MM.1S (cell line): ENCODE measurements at regions not wholly inside any gene's neighbourhood (a gene's known extent, or its start where the extent isn't known, plus 50 kb on each side); places are given as distances from the start of the nearest gene placed in this dataset.

ENCODE experiments used
- DNase-seq: peaks from one replicate; pipeline ENCODE4 v3.0.0-alpha.2; 2015
- H2AFZ ChIP-seq: fragments of 300-600 bp; sonication (generic); 2 replicates; pipeline ENCODE4 v1.6.0; 2016; ENCODE audit warnings: antibody characterized with exemption, low read length
- H3F3A ChIP-seq: fragments of 300-600 bp; sonication (generic); 2 replicates; pipeline ENCODE4 v1.6.1; 2016; ENCODE audit warnings: mild to moderate bottlenecking, antibody characterized with exemption, low read length, moderate library complexity, mixed read lengths; ENCODE audit not compliant: insufficient read depth
- H3K27ac ChIP-seq: fragments of 300-600 bp; sonication (generic); 2 replicates; pipeline ENCODE4 v1.5.1; 2016; ENCODE audit warnings: mild to moderate bottlenecking, low read length
- H3K27me3 ChIP-seq: fragments of 300-600 bp; sonication (generic); replicated peaks from 2 replicates; pipeline ENCODE4 v1.6.0; 2016; ENCODE audit warnings: low read length; ENCODE audit not compliant: insufficient read depth
- H3K36me3 ChIP-seq: fragments of 300-600 bp; sonication (generic); replicated peaks from 2 replicates; pipeline ENCODE4 v1.6.1; 2016; ENCODE audit warnings: mild to moderate bottlenecking, low read length, mixed read lengths; ENCODE audit not compliant: insufficient read depth
- H3K4me1 ChIP-seq: fragments of 300-600 bp; sonication (generic); 2 replicates; pipeline ENCODE4 v1.6.1; 2016; ENCODE audit warnings: low read length, mixed read lengths
- H3K4me2 ChIP-seq: fragments of 300-600 bp; sonication (generic); 2 replicates; pipeline ENCODE4 v1.6.0; 2016; ENCODE audit warnings: low read depth, low read length
- H3K4me3 ChIP-seq: fragments of 300-600 bp; sonication (generic); 2 replicates; pipeline ENCODE4 v1.5.1; 2016; ENCODE audit warnings: low read length, mixed read lengths
- H3K79me2 ChIP-seq: fragments of 300-600 bp; sonication (generic); 2 replicates; pipeline ENCODE4 v1.6.1; 2016; ENCODE audit warnings: mixed run types, low read length, mixed read lengths
- H3K9ac ChIP-seq: fragments of 300-600 bp; sonication (generic); 2 replicates; pipeline ENCODE4 v1.6.1; 2016; ENCODE audit warnings: low read length, mixed read lengths
- H3K9me2 ChIP-seq: fragments of 300-600 bp; sonication (generic); replicated peaks from 2 replicates; pipeline ENCODE4 v1.6.1; 2016; ENCODE audit warnings: mild to moderate bottlenecking, low read length, mixed read lengths; ENCODE audit not compliant: insufficient read depth
- H3K9me3 ChIP-seq: fragments of 300-600 bp; sonication (generic); replicated peaks from 2 replicates; pipeline ENCODE4 v1.6.1; 2016; ENCODE audit warnings: mild to moderate bottlenecking, low read length, mixed read lengths; ENCODE audit not compliant: insufficient read depth
- H4K20me1 ChIP-seq: fragments of 300-600 bp; sonication (generic); 2 replicates; pipeline ENCODE4 v1.6.1; 2016; ENCODE audit warnings: mild to moderate bottlenecking, low read length, moderate library complexity, mixed read lengths; ENCODE audit not compliant: insufficient read depth
- CTCF ChIP-seq: fragments of 300-600 bp; sonication (generic); IDR thresholded peaks from 2 replicates; pipeline ENCODE4 v1.5.1; 2016; ENCODE audit warnings: antibody characterized with exemption, low read length, mixed read lengths
- EZH2 ChIP-seq: fragments of 300-600 bp; sonication (generic); optimal IDR thresholded peaks from 2 replicates; pipeline ENCODE3; 2017; ENCODE audit warnings: low read depth, mild to moderate bottlenecking, antibody characterized with exemption, low read length, mixed read lengths
- EZH2phosphoT487 ChIP-seq: fragments of 300-600 bp; sonication (generic); IDR thresholded peaks from 2 replicates; pipeline ENCODE4 v1.6.1; 2018; ENCODE audit warnings: antibody characterized with exemption, low read length

GRCh38 chr2:14702258-14702657, 69.7 kb downstream of the LRATD1 start:
- Histone ChIP-seq H3K9me3 (no peaks in the 10 kb centered on the region), H3K79me2 (no peaks in the 10 kb centered on the region), H3K9me2 (no peaks in the 10 kb centered on the region), H3K9ac (no peak overlapping the region), H4K20me1 (no peaks in the 10 kb centered on the region), H3K36me3 (no peaks in the 10 kb centered on the region), H3K4me2 (no peak overlapping the region), H3K4me1 (no peaks in the 10 kb centered on the region), H3K27me3 (no peaks in the 10 kb centered on the region), H3F3A (no peaks in the 10 kb centered on the region), H2AFZ (no peak overlapping the region), H3K4me3 (no peak overlapping the region), H3K27ac (no peak overlapping the region)
- TF ChIP-seq EZH2phosphoT487, result no peak
- no peak for TF ChIP-seq CTCF
- no peak for TF ChIP-seq EZH2
- DNase-seq, result no peak

GRCh38 chr2:14706201-14706600, 73.7 kb downstream of the LRATD1 start:
- Histone ChIP-seq H3K4me3 (no peak overlapping the region), H3K9me3 (no peaks in the 10 kb centered on the region), H3F3A (no peaks in the 10 kb centered on the region), H3K4me1 (no peaks in the 10 kb centered on the region), H3K79me2 (no peaks in the 10 kb centered on the region), H3K9me2 (no peaks in the 10 kb centered on the region), H2AFZ (no peak overlapping the region), H3K27me3 (no peaks in the 10 kb centered on the region), H4K20me1 (no peaks in the 10 kb centered on the region), H3K36me3 (no peaks in the 10 kb centered on the region), H3K9ac (no peak overlapping the region), H3K4me2 (no peak overlapping the region), H3K27ac (no peak overlapping the region)
- no peak for TF ChIP-seq EZH2phosphoT487
- no peak for TF ChIP-seq EZH2
- TF ChIP-seq CTCF, result no peak
- no peak for DNase-seq

GRCh38 chr2:14712111-14712510, 79.6 kb downstream of the LRATD1 start:
- H3K4me2 ChIP-seq, result no peak overlapping the region
- no peak overlapping the region for H3K9ac ChIP-seq
- H3K4me3 ChIP-seq, result no peak overlapping the region
- H4K20me1 ChIP-seq, result no peaks in the 10 kb centered on the region
- H3K36me3 ChIP-seq, result no peaks in the 10 kb centered on the region
- no peak overlapping the region for H2AFZ ChIP-seq
- no peaks in the 10 kb centered on the region for H3K4me1 ChIP-seq
- H3K79me2 ChIP-seq, result no peaks in the 10 kb centered on the region
- H3K27me3 ChIP-seq, result no peaks in the 10 kb centered on the region
- no peaks in the 10 kb centered on the region for H3K9me3 ChIP-seq
- no peak for DNase-seq
- no peak for TF ChIP-seq EZH2phosphoT487
- no peak for TF ChIP-seq EZH2
- TF ChIP-seq CTCF, result no peak
- H3K27ac ChIP-seq, result no peak overlapping the region
- no peaks in the 10 kb centered on the region for H3K9me2 ChIP-seq
- no peaks in the 10 kb centered on the region for H3F3A ChIP-seq

- H3K9ac ChIP-seq, result no peak overlapping the region
- H3K9me2 ChIP-seq, result no peaks in the 10 kb centered on the region
- TF ChIP-seq EZH2phosphoT487, result no peak
- TF ChIP-seq EZH2, result no peak
- no peak for TF ChIP-seq CTCF
- no peak for DNase-seq
- no peaks in the 10 kb centered on the region for H3K36me3 ChIP-seq
- no peak overlapping the region for H3K4me3 ChIP-seq
- no peaks in the 10 kb centered on the region for H3K4me1 ChIP-seq
- H3K27ac ChIP-seq, result no peak overlapping the region
- H3K79me2 ChIP-seq, result no peaks in the 10 kb centered on the region
- no peak overlapping the region for H3K4me2 ChIP-seq
- no peaks in the 10 kb centered on the region for H3K9me3 ChIP-seq
- no peaks in the 10 kb centered on the region for H4K20me1 ChIP-seq
- no peaks in the 10 kb centered on the region for H3K27me3 ChIP-seq
- no peaks in the 10 kb centered on the region for H3F3A ChIP-seq
- H2AFZ ChIP-seq, result no peak overlapping the region
These were observed 80.7 kb downstream of the LRATD1 start for GRCh38 chr2:14713248-14713647.
